ENCODE measurements at regions not wholly inside any gene's neighbourhood (a gene's known extent, or its start where the extent isn't known, plus 50 kb on each side); places are given as distances from the start of the nearest gene placed in this dataset.

- TF ChIP-seq, protein P1, sequence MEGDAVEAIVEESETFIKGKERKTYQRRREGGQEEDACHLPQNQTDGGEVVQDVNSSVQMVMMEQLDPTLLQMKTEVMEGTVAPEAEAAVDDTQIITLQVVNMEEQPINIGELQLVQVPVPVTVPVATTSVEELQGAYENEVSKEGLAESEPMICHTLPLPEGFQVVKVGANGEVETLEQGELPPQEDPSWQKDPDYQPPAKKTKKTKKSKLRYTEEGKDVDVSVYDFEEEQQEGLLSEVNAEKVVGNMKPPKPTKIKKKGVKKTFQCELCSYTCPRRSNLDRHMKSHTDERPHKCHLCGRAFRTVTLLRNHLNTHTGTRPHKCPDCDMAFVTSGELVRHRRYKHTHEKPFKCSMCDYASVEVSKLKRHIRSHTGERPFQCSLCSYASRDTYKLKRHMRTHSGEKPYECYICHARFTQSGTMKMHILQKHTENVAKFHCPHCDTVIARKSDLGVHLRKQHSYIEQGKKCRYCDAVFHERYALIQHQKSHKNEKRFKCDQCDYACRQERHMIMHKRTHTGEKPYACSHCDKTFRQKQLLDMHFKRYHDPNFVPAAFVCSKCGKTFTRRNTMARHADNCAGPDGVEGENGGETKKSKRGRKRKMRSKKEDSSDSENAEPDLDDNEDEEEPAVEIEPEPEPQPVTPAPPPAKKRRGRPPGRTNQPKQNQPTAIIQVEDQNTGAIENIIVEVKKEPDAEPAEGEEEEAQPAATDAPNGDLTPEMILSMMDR (IDR thresholded peaks at IDR 0.05): no peak
- no peak for TF ChIP-seq POLR2AphosphoS5 (IDR thresholded peaks at IDR 0.05)
- TF ChIP-seq POLR2A (IDR thresholded peaks at IDR 0.05): no peak
- no peak for TF ChIP-seq EP300 (IDR thresholded peaks at IDR 0.05)
Observed at GRCh38 chr21:28604946-28605537, 387.6 kb downstream of the LTN1 start.
